HG03521 (cell line): ENCODE measurements at regions not wholly inside any gene's neighbourhood (a gene's known extent, or its start where the extent isn't known, plus 50 kb on each side); places are given as distances from the start of the nearest gene placed in this dataset.
"Not testable (repeated sequence)": the region's sequence is repeated elsewhere in the genome, so short reads cannot be mapped to it uniquely, and the experiment has no call there.

ENCODE experiments used
- ATAC-seq: cut with Tn5 transposase; IDR thresholded peaks from one replicate; pipeline ENCODE4 v1.9.1; 2021; ENCODE audit warnings: mild to moderate bottlenecking, moderate library complexity; ENCODE audit not compliant: unreplicated experiment

DNA sequence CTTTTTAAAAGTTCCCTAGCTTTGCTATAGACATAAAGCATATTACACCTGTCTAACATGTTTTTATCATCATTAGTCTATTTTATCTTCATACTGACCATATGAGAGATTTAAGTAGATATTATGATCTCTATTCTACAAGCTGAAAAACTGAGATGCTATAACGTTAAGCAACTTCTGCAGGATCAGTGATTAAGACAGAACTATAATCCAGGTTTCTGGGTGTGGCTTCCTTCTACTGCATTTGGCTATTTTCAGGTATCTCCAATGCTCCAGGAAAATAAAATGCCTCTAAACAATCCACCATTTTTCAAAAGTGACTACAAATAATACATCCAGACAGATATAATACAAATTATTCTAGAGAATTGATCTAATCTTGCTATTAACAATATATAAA is 53.4 kb downstream of the RGS2 start:
- ATAC-seq: no peak

DNA sequence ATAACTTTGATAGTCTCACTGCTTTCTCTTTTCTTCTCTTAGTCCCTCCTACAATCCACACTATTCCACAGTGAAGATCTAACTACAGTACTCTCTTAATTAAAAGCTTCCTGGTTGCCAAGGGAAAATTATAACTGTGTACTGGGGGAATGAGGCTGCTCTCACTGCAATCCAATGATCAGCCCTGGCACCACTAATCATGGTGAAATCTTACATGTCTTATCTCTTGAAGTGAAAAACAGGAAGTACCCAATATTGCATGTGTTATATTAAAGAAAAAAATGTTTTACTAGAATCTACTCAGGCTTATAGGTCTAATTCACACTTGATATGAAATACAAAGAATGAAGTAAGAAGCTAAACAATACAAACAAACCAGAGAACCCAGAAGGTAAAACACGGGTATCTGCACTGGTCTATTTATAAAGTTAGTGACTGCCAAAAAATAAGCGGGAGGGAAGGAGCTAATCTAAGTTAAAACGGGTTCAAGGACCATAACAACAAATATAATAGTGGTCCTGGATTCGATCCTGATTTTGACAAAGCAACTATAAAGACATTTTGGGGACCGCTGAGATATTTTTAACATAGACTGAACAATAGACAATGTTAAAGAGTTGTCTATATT is 57.5 kb downstream of the RGS2 start:
- ATAC-seq: no peak

DNA sequence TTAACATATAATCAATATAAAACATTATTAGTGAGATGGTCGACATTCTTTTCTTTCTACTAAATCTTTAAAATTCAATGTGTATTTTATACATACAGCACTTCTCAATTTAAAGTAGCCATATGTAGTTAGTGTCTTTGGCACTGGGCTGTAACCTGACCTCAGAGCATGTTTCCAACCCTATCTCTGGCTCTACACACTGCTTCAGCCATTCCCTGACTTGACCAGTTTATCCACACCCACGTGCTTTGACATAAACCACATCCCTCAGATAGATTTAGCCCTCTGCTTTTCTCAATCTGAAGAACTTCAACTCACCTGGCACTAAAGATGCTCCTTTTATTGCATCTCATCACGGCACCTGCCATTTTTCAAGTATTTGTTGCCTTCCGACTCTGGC is 58.3 kb downstream of the RGS2 start:
- ATAC-seq: no peak

DNA sequence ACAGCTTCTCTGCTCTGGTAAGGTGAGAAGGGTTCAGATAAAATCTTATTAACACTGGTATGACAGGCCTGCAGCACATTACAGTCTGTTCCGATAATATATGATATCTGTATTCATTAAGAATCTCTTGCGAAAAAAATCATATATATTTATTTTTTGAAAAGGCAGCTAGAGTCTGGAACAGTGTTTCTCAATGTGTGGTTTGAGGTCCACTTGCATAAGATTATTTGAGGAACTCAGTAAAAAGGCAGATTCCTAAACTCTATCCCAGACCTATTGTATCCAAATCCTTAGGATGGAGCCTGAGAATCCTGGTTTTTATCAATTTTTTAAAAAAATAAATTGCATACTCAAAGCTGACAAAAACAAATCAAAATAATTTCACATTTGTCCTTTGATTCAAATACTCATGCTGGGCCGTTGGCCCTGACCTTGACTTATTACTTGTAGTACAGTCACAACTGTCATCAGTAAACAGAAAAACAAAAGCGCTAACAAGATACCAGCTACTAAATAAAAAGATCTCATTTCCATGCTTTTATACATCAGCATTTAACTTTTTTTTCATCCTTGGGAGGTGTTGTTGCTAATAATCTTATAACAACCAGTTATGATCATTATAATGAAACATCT is 60.6 kb downstream of the RGS2 start:
- no peak for ATAC-seq

DNA sequence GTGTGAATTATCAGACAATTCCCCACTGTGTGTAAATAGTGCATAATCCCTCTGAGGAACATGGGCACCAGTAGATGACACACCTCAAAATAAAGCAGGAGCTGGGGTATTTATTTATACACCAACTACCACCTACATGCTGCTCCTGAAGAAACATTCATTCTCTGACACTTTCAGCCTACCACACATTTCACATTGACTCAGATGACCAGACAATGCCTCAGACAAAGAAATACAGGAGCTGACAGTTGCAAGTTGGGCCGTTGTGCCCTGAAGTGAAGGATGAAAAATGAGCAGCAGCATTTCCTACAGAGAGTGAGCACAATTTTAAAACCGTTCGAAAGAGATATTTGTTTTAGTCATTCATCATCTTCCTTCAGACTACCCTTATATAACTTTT is 63.2 kb downstream of the RGS2 start:
- no peak for ATAC-seq

DNA sequence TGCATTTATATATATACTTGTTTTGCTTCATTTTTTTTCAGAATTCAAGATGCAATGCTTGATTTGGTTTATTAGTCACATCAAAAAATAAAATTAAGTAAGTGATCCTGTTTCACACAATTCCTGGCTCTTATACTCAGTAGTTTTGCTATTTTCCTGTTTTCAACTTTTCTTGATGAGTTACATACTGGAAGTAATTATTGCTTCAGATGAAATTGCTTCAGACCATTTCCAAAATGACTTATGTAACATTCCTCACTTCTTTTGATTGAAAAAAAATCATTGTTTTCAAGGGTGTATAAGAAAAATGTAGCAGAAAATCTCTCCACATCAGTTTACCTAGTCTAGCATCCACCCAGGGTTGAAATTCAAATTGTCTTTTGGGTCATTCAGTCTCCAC is 65.0 kb downstream of the RGS2 start:
- ATAC-seq: no peak

DNA sequence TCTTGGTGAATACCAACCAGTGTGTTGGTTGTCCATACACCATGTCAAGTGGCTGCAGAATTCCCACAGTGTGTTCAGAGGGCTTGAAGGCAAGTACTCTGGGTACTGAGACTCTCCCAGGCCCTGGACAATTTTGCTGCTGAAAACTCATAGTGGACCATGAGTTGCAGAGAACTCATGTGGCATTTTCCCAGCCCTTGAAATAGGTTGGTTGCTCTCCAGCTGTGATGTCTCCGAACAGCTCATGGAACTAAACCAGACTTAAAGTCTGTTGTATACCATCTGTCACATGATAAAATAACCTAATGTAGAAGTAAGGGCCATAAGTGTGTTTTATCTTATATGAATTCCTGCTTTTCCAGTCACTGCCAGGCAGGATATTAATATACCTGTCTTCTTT is 67.8 kb downstream of the RGS2 start:
- ATAC-seq: no peak

DNA sequence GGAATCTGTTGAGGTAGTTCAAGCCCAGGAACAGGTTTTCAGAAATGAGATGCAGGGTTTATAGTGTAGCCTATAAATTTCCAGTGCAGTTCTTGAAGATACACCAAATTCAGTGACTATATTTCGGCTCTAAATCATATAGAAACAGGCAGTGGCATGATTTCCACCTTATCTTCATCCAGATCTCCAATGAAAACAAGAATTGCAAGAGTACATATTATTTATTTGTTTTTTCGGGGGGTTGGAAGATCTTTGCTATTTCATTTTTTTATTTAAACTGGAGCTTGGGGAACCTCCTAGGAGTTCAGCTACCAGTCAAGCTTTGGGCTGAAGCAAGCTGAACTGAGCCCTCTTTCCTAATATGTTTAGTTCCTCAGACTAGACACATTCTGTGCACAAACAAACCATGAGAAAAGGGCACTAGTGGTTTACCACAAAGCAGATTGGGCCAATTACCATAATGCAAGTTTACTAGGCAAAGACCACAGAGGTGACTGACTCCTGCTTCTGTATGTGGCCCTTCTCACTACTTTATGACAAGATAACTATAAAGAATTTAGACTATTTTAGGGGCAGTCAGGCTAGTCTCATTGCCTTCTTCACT is 68.5 kb downstream of the RGS2 start:
- no peak for ATAC-seq

DNA sequence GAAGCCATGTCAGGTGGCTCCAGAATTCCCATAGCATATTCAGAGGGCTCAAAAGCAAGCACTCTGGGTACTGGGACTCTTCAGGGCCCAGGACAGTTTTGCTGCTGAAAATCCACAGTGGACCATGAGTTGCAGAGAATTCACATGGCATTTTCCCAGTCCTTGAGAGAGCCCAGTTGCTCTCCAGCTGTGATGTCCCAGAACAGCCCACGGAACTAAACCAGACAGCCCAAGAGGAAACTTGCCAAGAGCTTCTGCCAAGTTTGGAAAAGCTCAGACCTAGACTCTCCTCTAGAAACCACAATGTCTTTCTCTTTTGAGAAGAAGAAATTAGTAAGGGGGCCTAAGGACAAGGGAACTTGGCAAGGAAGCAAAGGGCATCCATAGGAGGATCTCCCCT is 69.4 kb downstream of the RGS2 start:
- ATAC-seq: no peak

DNA sequence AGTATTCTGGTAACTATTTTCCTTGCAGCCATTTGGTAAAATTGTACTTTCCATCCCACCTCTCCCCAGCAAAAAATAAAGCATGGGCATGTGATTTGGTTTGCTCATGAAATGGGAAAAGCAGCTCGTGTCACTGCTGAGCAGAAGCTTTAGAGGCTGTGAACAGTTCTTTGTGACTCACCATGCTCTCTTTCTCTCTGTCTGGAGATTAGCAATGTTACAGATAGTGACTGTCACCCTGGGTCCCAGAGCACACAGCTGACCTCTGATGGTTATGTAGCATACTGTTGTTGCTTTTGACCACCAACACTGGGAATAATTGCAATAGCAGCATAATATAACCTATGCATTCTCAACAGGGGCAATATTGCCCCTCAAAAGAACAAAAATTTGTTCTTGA is 70.6 kb downstream of the RGS2 start:
- no peak for ATAC-seq

DNA sequence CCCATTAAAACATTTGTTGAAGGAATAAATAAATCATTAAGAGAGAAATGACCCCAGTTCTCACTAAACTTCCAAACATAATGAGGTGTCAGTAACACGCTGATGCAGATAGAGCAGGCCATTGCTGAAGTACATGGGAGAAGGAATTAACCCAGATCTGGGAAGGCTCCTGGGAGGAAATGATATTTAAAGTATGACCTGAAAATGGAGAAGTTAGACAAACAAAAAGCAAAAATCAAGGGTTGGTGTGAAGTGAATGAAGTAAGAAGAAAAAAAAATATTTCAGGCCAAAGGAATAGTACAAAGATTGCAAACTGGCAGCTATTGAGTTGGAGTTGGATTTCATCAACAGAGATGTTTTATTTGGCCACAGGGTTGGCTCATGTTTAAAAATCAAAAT is 71.4 kb downstream of the RGS2 start:
- no peak for ATAC-seq

DNA sequence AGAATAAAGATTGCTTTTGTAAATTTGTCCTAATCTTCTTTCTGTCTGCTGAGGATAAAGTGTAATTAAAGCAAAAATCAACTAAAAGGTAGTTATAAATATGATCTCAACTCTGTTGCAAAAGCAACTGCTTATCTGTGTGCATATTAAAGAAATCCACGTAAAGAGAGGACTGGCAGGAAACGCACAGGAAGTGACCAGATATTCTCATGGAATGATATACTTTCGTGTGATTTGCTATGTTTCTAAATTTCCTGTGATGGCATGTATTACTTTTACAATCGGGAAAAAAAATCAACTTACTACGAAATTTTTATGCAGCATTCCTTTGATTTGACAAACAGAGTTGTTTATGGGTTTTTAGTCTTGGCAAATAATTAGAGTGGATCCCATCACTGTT is 75.4 kb downstream of the RGS2 start:
- no peak for ATAC-seq

DNA sequence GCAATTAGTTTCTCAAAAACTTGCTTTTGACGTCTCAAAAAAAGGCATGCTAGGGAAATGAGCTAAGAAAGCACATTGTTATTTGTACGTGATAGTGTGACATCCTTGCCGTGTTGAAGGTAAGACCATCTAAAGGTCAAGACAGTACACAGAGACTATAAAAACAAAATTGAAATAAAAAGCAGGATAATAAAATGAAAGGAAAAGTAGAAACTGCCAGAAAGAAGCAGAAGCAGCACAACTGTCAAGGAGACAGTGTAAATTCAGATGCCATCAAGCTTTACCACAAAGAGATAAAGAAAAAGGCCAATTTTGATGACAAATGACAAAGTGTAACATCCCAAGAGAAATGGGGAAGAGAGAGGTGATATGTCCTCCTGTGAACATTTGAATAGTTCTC is 76.5 kb downstream of the RGS2 start:
- not testable (repeated sequence) for ATAC-seq

DNA sequence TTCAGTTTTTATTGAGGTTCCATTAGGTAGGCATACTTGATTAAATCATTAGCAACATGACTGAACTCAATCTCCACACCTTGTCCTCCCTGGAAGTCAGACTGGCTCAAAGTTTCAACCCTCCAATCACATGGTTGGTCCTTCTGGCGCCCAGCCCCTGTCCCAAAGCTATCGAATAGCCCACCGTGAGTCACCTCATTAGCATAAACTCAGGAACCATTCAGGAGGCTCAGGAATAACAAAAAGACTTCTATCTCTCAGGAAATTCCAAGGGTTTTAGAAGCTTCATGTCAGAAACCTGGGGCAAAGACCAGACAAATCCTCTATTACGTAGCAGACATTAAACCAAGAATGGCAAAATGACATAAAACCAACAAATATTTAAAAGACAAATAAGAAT is 78.6 kb downstream of the RGS2 start:
- ATAC-seq: no peak

DNA sequence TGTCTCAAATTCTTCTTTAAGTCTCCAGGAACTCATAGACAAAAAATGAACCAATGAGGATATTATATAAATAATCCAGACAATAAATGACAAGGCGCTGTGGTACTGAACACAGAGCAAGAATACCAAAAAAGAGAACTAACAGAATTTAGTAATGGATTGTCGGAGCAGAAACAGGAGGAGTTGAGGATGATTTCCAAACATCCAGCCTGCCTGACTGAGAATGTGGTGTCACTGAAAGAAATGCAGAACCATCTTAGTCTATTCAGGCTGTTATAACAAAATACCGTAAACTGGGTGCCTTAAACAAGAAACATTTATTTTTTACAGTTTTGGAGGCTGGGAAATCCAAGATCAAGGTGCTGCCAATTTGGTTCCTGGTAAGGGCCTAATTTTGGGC is 79.7 kb downstream of the RGS2 start:
- ATAC-seq: no peak

DNA sequence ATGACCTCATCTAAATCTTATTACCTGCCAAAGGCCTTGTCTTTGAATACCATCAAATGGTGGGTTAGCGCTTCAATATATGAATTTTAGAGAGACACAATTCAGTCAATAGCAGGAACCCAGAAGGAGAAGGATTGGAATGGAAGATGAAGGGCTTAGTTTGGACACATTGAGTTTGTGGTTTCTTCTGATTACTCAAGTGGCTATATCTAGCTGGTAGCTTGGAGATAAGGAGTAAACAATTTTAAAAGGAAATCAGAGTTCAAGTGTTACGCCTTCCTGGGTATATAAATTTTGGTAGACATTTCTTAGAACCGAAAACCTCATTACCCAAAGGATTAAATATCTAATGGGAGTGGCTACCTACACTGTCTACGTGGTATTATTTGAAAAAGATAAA is 80.2 kb downstream of the RGS2 start:
- no peak for ATAC-seq

DNA sequence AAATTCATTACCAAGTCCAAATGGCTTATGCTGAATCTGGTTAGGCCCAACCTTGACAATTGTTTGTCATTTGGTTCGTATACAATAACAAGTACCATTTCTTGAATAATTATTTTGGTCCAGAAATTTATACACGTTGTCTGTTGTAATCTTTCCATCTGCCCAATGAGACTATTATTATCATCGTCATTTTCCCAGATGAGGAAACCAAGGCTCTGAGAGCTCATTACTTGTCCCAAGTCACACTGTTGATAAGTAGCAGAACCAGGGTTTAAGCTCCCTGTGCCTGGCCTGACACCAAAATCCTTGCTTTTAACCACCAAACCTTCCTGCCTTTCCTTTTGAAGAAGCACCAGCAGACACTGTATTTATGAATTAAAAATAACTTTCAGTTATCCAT is 81.3 kb downstream of the RGS2 start:
- ATAC-seq: no peak

DNA sequence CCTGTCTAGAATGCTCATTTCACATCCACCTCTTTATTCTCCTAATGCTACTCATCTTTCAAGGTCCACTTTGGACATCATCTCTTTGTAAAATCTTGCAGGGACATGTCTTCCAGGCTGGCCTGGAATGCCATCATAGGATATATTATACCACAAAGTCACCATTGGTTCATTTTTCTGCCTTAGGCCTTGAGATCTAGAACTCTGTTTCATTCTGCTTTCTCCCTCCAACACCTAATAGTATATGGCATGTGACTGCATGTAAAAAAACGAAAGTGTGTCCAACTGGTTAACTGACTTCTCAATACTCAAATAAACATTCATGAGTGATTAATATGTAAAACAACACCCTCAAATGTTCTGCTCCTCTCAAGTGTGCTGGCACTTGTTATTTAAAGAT is 84.1 kb downstream of the RGS2 start:
- no peak for ATAC-seq

DNA sequence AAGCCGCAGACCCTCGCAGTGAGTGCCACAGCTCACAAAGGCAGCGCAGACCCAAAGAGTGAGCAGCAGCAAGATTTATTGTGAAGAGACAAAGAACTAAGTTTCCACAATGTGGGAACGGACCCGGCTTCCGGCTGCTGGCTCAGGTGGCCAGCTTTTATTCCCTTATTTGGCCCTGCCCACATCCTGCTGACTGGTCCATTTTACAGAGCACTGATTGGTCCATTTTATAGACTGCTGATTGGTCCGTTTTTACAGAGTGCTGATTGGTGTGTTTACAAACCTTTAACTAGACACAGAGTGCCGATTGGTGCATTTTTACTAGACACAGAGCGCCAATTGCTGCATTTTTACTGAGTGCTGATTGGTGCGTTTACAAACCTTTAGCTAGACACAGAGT is 86.6 kb downstream of the RGS2 start:
- not testable (repeated sequence) for ATAC-seq

DNA sequence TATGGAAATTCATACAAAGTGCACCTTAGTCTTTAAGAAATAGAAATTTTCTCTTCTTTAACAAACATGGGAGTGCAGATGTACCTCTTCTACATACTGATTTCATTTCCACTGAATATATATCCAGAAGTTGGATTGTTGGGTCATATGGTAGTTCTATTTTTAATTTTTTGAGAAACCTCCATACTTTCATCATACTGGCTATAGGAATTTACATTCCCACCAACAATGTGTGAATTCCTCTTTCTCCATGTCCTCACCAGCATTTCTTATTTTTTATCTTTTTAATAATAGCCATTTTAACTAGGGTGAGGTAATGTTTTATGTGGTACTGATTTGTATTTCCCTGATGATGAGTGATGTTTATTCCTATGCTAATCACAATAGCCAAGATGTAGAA is 87.5 kb downstream of the RGS2 start:
- ATAC-seq: no peak

DNA sequence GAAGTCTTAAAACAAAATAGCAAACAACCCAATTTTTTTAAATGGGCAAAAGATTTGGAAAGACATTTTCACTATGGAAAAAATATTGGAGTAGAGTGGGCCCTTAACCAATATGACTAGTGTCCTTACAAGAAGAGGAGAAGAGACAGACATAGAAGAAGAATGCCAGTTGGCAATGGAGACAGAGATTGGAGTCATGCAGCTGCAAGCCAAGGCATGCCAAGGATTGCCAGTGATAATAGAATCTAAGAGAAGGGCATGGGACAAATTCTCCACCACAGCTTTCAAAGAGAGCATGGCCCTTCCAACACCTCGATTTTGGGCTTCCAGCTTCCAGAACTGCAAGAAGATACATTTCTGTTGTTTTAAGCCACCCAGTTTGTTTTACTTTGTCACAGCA is 92.7 kb downstream of the RGS2 start:
- ATAC-seq: no peak

DNA sequence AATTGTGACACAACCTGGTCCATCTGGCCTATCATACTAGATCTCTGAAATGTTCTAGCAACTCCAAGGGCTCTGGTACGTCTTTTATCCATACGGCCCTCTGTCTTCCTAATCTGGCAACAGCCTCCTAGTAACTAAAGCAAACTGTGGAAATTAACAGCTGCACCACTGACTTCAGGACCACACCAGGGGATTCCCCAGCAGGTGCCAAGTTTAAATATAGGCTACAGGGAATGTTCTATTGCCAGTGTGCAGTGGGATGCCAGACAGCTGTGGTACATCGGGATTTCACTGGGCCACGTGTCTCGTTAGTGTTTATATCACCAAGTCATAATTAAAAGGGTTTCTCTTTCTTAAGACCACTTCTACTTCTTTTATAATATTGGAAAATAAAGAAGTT is 94.3 kb downstream of the RGS2 start:
- no peak for ATAC-seq

DNA sequence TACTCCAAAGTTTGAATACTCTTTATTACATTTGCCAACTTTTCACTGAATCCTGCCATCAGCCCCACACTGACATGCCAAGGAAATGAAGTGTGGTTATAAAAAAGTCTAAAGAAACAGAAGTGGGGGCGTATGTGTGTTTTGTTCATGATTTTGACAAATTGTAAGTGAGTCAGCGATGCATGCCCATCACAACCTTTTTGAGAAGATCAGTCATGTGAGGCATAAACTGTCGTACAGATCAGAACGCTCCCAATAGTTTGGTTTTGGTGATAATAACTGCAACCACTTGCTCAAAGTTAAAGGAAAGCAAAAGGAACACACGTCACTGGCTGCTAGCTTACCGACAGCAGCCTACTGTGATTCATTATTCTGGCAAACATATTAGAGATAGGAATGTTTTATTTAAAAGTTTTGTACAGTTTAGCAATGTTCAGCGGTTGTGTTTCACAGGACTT is 95.6 kb downstream of the RGS2 start:
- ATAC-seq: no peak
